Bronchial epithelial cell (primary cell): ENCODE measurements at regions not wholly inside any gene's neighbourhood (a gene's known extent, or its start where the extent isn't known, plus 50 kb on each side); places are given as distances from the start of the nearest gene placed in this dataset.
"Not testable (repeated sequence)": the region's sequence is repeated elsewhere in the genome, so short reads cannot be mapped to it uniquely, and the experiment has no call there.

Experiments
- DNase-seq: peaks from one replicate; pipeline ENCODE4 v3.0.0-alpha.2; 2010; ENCODE audit warnings: low read depth
- FAIRE-seq: peaks from 2 replicates; lab custom pipeline; 2011; peaks lifted over from hg19 to GRCh38; lab: Jason Lieb, UNC
- H3K27me3 ChIP-seq: 2 replicates; pipeline ENCODE4 v1.5.1; 2011; ENCODE audit warnings: low read length; ENCODE audit not compliant: control insufficient read depth, insufficient read depth
- H3K36me3 ChIP-seq: 2 replicates; pipeline ENCODE4 v1.5.1; 2011; ENCODE audit warnings: low read length; ENCODE audit not compliant: control insufficient read depth, insufficient read depth
- H3K4me3 ChIP-seq: 2 replicates; pipeline ENCODE4 v1.5.1; 2011; ENCODE audit warnings: mild to moderate bottlenecking, low read depth, low read length, control low read depth
- CTCF ChIP-seq: IDR thresholded peaks from 2 replicates; pipeline ENCODE4 v1.5.1; 2011; ENCODE audit warnings: mild to moderate bottlenecking, moderate library complexity, low read length, control low read depth, inconsistent platforms; ENCODE audit not compliant: insufficient read depth, severe bottlenecking

DNA sequence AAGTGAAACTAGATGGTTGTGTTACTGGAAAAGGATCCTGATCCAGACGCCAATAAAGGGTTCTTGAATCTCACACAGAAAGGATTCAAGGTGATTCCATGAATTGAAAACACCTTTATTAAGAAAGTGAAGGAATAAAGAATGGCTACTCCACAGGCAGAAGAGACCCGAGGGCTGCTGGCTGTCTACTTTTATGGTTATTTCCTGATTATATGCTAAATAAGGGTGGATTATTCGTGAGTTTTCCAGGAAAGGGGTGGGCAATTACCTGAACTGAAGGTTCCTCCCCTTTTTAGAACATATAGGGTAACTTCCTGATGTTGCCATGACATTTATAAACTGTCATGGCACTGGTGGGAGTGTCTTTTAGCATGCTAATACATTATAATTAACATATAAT lies 50.9 kb upstream of the WARS2 start:
- no peak for TF ChIP-seq CTCF
- FAIRE-seq = no peak
- Histone ChIP-seq H3K27me3 (no peaks in the 10 kb centered on the region), H3K4me3 (no peak overlapping the region), H3K36me3 (no peaks in the 10 kb centered on the region)
- DNase-seq = no peak

- H3K27me3 ChIP-seq = no peaks in the 10 kb centered on the region
- no peak for DNase-seq
- no peak for FAIRE-seq
- no peaks in the 10 kb centered on the region for H3K36me3 ChIP-seq
- no peak for TF ChIP-seq CTCF
- H3K4me3 ChIP-seq = no peak overlapping the region
Observed at GRCh38 chr1:119204197-119204960, 63.9 kb upstream of the WARS2 start.

GRCh38 chr1:119204961-119205357 lies 64.5 kb upstream of the WARS2 start:
- no peaks in the 10 kb centered on the region for H3K36me3 ChIP-seq
- TF ChIP-seq CTCF = no peak
- H3K27me3 ChIP-seq = no peaks in the 10 kb centered on the region
- no peak for FAIRE-seq
- no peak overlapping the region for H3K4me3 ChIP-seq
- DNase-seq = no peak

- Histone ChIP-seq H3K27me3 (no peaks in the 10 kb centered on the region), H3K4me3 (no peak overlapping the region), H3K36me3 (no peaks in the 10 kb centered on the region)
- DNase-seq = no peak
- FAIRE-seq = no peak
- no peak for TF ChIP-seq CTCF
Observed at GRCh38 chr1:119209061-119209460, 68.6 kb upstream of the WARS2 start.

GRCh38 chr1:119209596-119210295 lies 69.3 kb upstream of the WARS2 start:
- no peaks in the 10 kb centered on the region for H3K36me3 ChIP-seq
- H3K27me3 ChIP-seq = no peaks in the 10 kb centered on the region
- FAIRE-seq (no peak), DNase-seq (no peak)
- no peak overlapping the region for H3K4me3 ChIP-seq
- no peak for TF ChIP-seq CTCF

DNA sequence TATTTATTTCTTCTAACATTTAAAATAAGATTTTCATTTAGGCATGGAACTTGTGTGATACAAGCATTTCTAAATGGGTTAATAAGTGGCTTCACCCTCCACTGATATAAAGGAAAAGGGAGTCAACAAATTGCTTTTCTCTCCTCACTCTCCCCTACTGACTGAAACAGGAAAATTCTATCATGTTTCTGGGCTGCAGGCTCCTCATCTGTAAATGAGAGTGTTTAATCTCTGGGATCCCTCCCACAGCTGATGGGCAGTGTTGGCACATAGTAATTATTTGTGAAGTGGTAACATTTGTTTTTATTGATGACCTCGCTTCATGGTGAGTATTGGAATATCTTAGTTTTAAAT lies 69.8 kb upstream of the WARS2 start:
- H3K36me3 ChIP-seq = no peaks in the 10 kb centered on the region
- H3K4me3 ChIP-seq = no peak overlapping the region
- no peak for TF ChIP-seq CTCF
- FAIRE-seq = no peak
- DNase-seq = no peak
- H3K27me3 ChIP-seq = no peaks in the 10 kb centered on the region

- peak; percentile 87 for DNase-seq
- not testable (repeated sequence) for H3K36me3 ChIP-seq, H3K4me3 ChIP-seq, FAIRE-seq, H3K27me3 ChIP-seq
Observed at GRCh38 chr1:119213213-119213612, 72.8 kb upstream of the WARS2 start.

DNA sequence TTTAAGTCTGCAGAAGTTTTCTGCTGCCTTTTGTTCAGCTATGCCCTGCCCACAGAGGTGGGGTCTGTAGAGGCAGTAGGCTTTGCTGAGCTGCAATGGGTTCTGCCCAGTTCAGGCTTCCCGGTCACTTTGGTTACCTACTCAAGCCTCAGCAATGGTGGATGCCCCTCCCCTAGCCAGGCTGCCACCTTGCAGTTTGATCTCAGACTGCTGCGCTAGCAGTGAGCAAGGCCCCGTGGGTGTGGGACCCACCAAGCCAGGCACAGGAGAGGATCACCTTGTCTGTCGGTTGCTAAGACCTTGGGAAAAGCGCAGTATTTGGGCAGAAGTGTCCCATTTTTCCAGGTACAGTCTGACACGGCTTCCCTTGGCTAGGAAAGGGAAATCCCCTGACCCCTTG lies 74.5 kb upstream of the WARS2 start:
- not testable (repeated sequence) for H3K36me3 ChIP-seq, DNase-seq, FAIRE-seq

More for the DNA sequence above, 74.5 kb upstream of the WARS2 start:
- H3K27me3 ChIP-seq, H3K4me3 ChIP-seq: not testable (repeated sequence)
